GM12872 (cell line): ENCODE measurements at regions not wholly inside any gene's neighbourhood (a gene's known extent, or its start where the extent isn't known, plus 50 kb on each side); places are given as distances from the start of the nearest gene placed in this dataset.

Experiments
- TF ChIP-seq, protein P1 (sequence below): IDR thresholded peaks from 3 replicates; pipeline ENCODE4 v1.5.1; 2011; ENCODE audit warnings: low read depth, mild to moderate bottlenecking, low read length, moderate library complexity; ENCODE audit not compliant: insufficient read depth

DNA sequence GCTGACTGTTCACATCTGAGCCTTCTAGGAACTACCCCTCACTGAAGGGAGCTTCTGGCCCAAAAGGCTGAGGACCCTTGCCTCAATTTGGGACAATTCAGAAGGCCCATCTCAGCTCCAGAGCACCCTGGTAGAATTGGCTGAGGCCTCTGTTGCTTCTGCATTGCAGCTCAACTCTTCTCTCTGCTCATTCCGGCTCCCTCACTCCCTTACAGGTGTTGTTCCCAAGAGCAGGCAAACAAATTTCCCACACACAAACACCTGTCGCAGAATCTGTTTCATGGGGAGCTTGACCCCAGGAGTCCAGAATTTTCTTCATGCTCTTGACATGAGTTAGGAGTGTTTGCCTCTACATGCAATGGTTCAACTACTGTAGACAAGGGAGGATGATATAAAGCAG, 78.7 kb downstream of the CRYGS start:
- TF ChIP-seq, protein P1, sequence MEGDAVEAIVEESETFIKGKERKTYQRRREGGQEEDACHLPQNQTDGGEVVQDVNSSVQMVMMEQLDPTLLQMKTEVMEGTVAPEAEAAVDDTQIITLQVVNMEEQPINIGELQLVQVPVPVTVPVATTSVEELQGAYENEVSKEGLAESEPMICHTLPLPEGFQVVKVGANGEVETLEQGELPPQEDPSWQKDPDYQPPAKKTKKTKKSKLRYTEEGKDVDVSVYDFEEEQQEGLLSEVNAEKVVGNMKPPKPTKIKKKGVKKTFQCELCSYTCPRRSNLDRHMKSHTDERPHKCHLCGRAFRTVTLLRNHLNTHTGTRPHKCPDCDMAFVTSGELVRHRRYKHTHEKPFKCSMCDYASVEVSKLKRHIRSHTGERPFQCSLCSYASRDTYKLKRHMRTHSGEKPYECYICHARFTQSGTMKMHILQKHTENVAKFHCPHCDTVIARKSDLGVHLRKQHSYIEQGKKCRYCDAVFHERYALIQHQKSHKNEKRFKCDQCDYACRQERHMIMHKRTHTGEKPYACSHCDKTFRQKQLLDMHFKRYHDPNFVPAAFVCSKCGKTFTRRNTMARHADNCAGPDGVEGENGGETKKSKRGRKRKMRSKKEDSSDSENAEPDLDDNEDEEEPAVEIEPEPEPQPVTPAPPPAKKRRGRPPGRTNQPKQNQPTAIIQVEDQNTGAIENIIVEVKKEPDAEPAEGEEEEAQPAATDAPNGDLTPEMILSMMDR: no peak

DNA sequence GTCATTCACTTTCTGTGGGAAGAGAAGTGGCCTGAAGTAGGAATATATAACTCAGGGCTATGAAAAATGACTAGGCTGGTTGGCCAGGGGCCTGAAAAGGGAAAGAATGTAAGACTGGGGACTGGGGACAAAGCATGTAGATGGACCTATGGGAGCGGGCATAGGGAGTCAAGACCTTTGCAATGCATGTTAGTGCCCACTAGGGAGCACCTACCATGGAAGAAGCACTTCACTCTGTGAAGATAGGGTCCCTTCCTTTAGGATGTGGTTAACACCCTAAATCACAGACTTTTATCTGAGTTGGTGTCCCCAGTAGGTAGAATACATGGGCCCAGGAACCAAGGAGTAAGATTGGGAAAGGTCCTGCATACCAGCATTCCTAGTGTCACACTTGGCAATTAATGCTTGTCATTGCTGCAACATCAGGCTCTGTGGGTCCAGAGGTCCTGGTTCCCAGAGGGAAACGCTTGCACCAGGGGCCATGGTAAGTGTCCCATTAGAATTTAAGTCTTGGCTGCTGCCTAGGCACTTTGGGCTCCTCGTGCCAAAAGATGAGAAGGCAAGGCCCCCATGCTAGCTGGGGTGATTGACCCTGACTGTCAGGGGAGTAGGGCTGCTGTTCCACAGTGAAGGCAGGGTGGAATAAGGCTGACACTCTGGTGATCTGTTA, 79.6 kb downstream of the CRYGS start:
- TF ChIP-seq, protein P1: peak; percentile 66

DNA sequence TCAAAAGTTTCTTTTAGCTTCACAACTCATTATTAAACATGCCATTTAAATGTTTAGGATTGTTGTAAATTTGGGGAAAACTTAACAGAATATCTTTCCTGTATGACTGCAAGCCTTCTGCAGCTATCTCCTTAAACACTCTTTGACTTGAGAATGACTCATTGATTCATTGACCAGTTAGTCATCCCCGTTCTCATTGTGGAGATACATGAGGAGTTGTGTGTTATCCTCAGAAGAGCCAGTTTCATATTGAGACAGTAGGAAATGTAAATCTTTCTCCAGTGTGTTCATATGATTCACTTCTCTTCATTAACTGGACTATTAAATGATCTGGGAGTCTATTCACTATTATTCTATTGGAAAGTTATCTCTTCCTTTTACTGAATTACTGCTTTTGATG, 83.0 kb downstream of the CRYGS start:
- TF ChIP-seq, protein P1: no peak

DNA sequence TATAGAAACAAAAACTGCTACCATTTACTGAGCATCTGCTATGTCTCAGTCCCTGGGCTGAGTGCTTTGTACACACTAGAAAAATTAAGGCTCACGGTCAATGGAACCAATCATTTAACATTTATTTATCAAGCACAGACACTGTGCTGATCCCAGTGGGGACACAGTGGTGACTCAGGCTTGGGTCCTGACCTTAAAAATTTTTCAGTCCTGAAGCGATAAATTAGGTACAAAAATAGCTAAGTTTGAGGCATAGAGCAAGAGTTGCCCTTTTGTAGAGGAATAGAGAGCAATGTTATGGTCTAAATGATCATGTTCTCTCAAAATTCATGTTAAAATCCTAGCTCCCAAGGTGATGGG, 85.1 kb downstream of the CRYGS start:
- TF ChIP-seq, protein P1: no peak

DNA sequence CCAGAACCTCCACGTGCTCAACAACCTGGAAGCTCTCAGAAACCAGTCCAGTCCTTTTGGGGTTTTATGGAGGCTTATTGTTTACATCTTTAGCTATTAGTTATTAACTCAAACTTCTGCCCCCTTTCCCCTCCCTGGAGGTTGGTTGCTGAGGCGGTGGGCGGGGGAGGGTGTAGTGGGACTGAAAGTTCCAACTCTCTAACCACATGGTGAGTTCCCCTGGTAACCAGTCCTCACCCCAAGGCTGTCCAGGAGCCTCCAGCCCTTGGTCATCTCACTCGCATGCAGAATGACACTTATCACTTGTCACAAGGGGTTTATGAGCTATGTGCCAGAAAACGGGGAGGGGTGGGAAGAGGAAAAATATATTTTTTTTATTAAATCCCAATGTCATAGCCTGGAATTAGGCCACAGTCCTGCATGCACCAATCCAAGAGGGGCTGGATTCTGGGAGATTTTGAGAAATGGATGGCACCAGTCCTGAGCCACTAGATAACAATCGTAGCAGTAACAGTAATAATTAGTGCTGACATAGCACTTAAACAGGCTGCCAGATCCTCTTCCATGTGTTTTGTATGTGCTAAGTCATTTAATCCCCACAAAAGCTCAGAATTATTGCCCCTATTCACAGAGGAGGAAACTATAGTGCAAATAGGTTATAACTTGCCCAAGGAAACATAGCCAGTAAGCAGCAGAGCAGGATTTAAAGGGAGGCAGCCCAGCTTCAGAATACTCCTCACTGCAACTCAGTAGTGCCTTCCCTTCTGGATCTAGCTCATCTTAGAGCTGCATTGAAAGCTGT, 85.7 kb downstream of the CRYGS start:
- TF ChIP-seq, protein P1: no peak

DNA sequence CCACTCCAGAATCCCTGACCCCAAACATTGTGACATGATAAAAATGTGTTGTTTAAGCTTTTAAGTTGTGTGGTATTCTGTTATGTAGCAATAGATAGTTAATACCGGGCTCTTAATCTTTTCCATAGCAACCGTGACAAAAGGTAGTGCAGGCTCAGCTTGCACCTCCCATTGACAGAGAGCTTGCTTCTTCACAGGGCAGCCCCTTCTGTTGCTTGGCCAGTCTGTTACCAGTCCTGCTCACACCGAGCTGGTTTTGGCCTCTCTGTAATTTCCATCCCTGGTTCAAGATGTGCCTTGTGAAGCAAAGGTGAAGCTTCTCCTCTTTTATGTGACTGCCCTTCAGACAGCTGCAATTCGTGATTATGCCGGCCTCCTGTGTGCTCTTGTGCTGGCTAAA, 86.9 kb downstream of the CRYGS start:
- TF ChIP-seq, protein P1: no peak

DNA sequence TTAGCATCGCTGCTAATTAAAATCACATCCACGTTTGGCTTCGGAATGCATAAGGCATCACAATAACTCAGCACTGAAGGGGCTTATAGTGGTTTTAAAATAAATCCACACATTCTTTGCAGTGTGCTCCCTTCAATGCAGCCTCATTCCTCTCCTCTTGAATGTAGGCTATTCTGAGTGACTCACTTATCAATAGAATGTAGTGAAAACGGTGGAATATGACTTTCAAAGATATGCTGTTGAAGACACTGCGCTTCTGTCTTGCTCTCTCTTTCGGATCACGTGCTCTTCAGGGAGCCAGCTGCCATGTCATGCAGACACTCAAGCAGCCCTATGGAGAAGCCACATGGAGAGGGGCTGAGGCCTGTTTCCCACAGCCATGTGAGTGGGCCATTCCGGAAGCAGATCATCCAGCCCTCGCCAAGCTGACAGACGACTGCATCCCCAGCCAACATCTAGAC, 87.4 kb downstream of the CRYGS start:
- TF ChIP-seq, protein P1: no peak
